ENCODE measurements at regions not wholly inside any gene's neighbourhood (a gene's known extent, or its start where the extent isn't known, plus 50 kb on each side); places are given as distances from the start of the nearest gene placed in this dataset.

GRCh38 chr5:155430192-155430591, 416.6 kb downstream of the KIF4B start:
- no peak for DNase-seq

DNA sequence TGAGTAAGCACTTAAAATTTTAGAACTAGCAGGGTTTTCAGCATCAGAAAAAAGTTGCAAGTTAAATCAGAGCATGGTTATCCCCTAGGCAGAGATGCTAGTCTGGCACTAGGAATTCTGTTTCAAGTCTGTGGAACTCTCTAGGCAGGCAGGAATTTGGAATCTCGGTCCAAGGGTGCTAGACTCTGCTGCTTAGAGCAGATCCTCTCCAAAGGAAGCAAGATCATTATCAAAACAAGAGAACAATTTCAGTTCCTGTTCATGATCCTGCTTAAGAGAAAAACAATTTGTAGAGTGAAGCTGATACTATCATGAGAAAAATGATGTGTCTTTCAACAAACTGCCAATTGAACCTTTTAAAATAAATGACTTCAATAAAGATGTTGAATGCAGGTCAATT, 420.7 kb downstream of the KIF4B start:
- DNase-seq = no peak

GRCh38 chr5:155434681-155435080, 421.1 kb downstream of the KIF4B start:
- DNase-seq = no peak

GRCh38 chr5:155441849-155442248, 428.3 kb downstream of the KIF4B start:
- no peak for DNase-seq

DNA sequence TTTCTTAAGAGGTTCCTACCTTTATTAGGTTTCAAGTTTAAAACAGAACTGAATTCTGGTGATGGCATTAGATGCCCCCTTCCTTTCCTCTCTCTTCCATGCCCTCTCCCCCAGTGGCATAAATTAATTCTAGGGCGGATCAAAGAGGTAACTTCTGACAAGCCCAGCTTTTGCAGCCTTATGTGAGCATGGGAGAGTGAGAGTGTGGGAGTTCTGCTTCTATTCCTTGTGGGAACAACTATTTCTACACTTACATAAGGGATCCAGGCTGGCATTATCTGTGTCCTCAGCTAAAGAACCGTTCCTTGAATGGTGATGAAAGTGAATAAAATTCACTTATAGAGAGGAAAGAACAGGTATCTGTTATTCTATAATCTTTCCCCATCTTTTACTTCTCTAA, 437.6 kb downstream of the KIF4B start:
- no peak for DNase-seq

- DNase-seq = no peak
These were observed 442.4 kb downstream of the KIF4B start for GRCh38 chr5:155455791-155456514.

- no peak for DNase-seq
These were observed 446.4 kb downstream of the KIF4B start for GRCh38 chr5:155459889-155460500.

- no peak for DNase-seq
These were observed 447.0 kb downstream of the KIF4B start for GRCh38 chr5:155460501-155460931.

- DNase-seq = no peak
These were observed 447.7 kb downstream of the KIF4B start for GRCh38 chr5:155461304-155461703.

- no peak for DNase-seq
These were observed 453.3 kb downstream of the KIF4B start for GRCh38 chr5:155466851-155467250.

DNA sequence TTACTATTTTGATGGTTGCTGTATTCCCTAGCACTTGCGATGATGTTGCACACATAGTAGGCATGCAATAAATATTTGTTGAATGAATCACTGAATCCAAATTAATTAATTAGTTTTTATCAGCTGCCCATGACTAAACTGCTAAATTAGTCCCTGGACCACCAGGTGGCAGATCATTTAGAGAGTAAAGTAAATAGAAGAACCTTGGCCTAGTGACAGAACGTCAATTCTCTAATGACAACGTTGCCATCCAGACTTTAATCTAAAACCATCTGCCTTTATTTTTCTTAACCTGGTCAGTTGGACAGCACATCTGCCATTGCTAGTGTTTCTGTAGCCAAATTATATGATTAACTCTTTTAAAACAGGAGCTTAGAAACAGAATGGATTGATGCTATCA, 457.5 kb downstream of the KIF4B start:
- DNase-seq = no peak

- DNase-seq = no peak
These were observed 459.2 kb downstream of the KIF4B start for GRCh38 chr5:155472780-155473179.

DNA sequence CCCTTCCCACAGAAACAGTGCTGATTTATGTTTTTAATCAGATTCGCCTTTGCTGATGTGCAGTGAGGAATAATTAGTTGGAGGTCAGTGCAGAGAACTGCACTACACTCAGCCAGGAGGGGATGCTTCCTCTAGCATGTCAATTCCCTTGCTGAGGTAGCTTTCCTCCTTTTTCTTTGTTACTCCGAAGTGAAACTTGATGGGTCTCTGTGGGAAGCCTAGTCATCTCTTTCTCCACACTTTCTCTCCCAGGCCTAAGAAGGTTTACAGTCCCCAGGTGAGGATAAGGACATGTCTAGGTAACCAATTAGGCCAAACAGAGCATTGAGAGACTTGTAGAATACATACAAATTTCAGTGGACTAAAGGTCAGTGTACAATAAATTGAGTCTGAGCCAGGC, 461.8 kb downstream of the KIF4B start:
- no peak for DNase-seq

- DNase-seq = no peak
These were observed 467.2 kb downstream of the KIF4B start for GRCh38 chr5:155480731-155481131.

DNA sequence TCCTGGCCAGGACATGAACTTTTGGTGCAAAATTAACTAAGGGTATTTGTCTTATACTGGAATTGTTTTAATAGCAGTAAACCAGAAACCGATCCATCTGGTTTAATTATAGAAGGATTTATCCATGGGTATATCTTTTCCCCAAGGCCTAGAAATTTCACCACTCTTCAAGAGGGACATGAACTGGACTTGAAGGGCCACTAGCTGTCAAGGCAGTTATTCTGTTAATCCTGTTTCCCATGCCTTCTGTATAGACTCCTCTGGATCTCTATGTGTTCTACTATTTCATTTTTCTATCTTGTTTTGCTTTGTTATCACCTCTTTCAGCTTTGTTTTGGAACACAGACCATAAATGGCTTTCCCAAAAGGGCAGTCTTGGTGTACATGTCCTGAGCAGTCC, 467.6 kb downstream of the KIF4B start:
- DNase-seq = no peak

GRCh38 chr5:155482428-155482827, 468.9 kb downstream of the KIF4B start:
- no peak for DNase-seq

- no peak for DNase-seq
These were observed 471.8 kb downstream of the KIF4B start for GRCh38 chr5:155485386-155485785.

DNA sequence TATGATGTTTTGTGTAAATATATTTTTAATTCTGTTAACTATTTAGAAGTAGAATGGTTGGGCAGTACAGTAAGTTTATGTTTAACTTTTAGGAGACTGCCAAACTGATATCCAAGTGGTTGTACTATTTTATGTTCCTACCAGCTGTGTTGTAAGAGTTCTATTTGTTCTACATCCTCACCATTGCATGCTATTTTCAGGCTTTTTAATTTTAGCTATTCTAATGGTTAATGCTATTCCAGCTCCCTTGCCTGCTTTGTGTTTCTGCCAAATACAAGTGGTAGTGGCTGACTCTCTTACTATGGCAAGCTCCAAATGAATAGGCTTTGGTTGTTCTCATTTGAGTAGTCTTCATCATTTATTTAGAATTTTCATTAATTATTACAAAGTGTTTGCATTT, 476.4 kb downstream of the KIF4B start:
- no peak for DNase-seq

DNA sequence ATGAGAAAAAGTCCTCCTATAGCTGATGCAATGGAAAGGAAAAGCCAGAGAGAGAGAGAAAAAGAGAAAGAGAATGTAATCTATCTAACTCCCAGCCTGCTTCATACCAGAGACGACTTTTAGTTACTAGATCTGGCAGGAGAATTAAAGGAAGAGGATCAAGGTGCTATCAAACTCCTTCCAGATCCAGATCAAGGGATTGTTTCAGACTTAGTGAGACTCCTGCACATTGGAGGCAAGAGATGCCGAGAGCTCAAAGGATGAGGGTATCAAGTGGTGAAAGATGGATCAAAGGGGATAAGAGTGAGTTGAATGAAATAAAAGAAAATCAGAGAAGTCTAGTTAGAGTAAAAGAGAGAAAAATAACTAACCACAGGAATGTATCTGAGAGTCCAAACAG, 478.6 kb downstream of the KIF4B start:
- no peak for DNase-seq

DNA sequence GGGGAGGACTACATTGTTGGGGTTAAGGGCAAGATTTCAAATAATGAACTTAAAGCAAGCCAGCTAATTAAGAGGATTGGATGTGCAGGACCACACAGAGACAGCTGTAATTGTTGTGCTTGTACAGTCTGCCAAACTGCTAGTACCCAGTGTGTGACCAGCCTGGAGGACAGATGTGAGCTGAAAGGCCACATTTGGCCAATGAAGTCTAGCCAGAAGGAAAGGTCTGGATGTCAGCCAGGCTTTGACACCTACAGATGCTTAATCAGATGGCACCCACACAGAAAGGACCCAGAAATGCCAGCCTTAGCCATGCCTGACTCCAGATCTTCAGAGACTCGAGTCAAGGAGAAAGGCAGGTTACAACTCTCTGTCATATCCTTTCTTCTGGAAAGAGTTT, 491.1 kb downstream of the KIF4B start:
- DNase-seq = no peak

DNA sequence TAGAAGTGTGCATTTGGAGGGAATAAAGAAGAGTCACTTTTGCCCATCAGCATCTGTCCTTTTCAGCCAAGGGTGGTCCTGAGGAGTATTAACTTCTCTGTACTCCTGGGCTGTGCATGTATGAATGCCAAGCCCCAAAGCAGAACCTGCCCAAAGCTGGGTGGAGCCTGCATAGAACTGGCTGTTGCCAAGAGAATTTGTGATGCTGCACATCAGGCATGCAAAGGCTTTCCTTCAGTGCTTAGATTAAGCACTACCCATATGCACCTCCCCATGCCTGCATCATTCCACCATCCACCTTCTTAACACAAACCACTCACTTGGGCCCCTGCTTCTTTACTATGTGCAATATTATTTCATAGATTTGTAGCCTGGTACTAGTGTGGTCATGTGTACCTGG, 493.8 kb downstream of the KIF4B start:
- no peak for DNase-seq

DNA sequence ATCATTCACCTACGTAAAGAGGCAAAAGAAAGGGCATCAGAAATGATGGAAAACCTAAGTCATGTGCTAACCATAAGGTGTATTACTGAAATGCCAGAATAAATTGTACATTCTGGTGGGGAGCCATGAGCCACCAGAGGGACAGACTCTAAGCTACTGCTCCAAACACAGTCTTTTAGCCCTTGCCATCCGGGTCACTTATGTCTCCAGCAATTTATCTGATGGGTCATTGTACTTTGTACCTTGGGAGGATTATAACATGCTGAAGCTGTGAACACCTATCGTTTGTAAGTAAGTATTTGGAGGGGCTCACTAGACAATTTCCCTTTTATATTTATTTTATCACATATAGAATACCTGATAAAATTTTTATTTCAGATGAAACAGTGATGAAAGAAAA, 495.1 kb downstream of the KIF4B start:
- DNase-seq = no peak

DNA sequence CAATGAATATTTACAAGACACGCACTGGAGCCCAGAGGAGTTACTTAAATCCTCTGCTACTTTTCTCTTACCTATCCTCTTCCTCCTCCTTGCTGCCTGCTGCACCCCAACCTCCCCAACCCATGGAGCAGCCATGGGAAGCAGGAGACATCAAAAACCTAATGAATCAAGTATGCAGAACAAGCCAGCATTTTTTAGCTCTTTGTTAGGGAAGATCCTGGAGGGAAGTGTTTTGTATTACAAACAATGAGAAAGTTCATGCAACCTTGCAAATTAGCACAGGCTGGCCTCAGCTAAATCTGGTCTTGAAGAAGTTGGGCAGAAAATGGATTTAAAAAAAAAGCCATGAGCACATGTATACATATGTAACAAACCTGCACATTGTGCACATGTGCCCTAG, 498.8 kb downstream of the KIF4B start:
- no peak for DNase-seq

DNA sequence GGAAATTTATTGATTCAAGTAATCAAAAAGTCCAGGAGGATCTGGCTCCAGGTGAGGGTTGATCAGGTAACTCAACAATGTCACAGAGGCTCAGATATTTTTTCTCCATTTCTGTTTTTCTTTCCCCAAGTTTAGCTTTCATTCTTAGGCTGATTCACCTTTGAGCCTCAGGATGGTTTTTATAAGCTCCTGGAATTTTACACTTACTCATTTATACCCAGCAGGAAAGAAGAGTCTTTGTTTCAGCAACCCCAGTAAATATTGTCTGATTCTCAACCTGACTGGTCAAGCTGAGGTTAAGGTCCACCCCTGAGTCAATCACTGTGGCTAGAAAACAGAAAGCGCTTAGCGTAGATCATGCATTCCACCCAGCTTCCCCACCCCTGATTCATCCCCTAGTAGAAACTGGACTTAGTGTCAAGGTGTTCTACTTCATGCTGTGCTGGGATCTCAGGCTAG, 500.6 kb downstream of the KIF4B start:
- DNase-seq = no peak

GRCh38 chr5:155522540-155522939, 509.0 kb downstream of the KIF4B start:
- no peak for DNase-seq

All from NCI-H1048 (cell line).